ENCODE measurements at regions not wholly inside any gene's neighbourhood (a gene's known extent, or its start where the extent isn't known, plus 50 kb on each side); places are given as distances from the start of the nearest gene placed in this dataset.

GRCh38 chr5:34534523-34535103, 121.5 kb upstream of the RAI14 start:
- no peak overlapping the region for H2AFZ ChIP-seq
- Mint-ChIP-seq H3K9me3 (peaks cover 3% of the 10 kb centered on the region), H3K4me3 (no peak overlapping the region), H3K27ac (no peak overlapping the region), H3K27me3 (ENCODE audit: insufficient read depth, low read depth, poor library complexity) (peaks cover 7% of the 10 kb centered on the region), H3K36me3 (ENCODE audit: low read depth) (peaks cover 5% of the 10 kb centered on the region), H3K4me1 (peaks cover 11% of the 10 kb centered on the region; the same call in 2 of the 3 replicates)
- no peak for DNase-seq (ENCODE audit: low spot score)
- no peak for ATAC-seq
- no peak overlapping the region for H3K4me2 ChIP-seq
- H3K27me3 ChIP-seq (ENCODE audit: insufficient read depth) = no peaks in the 10 kb centered on the region
- no peaks in the 10 kb centered on the region for H3K79me2 ChIP-seq (replicated peaks; ENCODE audit: insufficient read depth)
- no peaks in the 10 kb centered on the region for H4K20me1 ChIP-seq (replicated peaks; ENCODE audit: insufficient read depth)
- no peak overlapping the region for H3K4me3 ChIP-seq
- H3F3A ChIP-seq (replicated peaks; ENCODE audit: low read depth) = no peaks in the 10 kb centered on the region
- no peaks in the 10 kb centered on the region for H3K9me2 ChIP-seq (ENCODE audit: insufficient read depth)
- no peak for TF ChIP-seq STAT1 (IDR thresholded peaks at IDR 0.05; ENCODE audit: unreplicated experiment)
- no peak for TF ChIP-seq ETS1 (IDR thresholded peaks at IDR 0.05)
- no peak for TF ChIP-seq ZNF462 (CRISPR knock-in tag; IDR thresholded peaks at IDR 0.05)
- no peak for TF ChIP-seq EZH2 (IDR thresholded peaks at IDR 0.05; ENCODE audit: low read depth, unreplicated experiment)
- no peak for TF ChIP-seq REST (IDR thresholded peaks at IDR 0.05; ENCODE audit: unreplicated experiment)
- TF ChIP-seq CTCF (conservative IDR thresholded peaks at IDR 0.05; ENCODE audit: low read depth in 2 of 2) = no peak
- TF ChIP-seq ZNF114 (CRISPR knock-in tag; IDR thresholded peaks at IDR 0.05) = no peak
- no peak for TF ChIP-seq EZH2phosphoT487 (IDR thresholded peaks at IDR 0.05; ENCODE audit: unreplicated experiment)
- no peak for TF ChIP-seq ZNF331 (CRISPR knock-in tag; IDR thresholded peaks at IDR 0.05; ENCODE audit: low read depth)
- no peak for TF ChIP-seq NANOG (IDR thresholded peaks at IDR 0.05; ENCODE audit: borderline replicate concordance)
- TF ChIP-seq CREB1 (CRISPR knock-in tag; IDR thresholded peaks at IDR 0.05; ENCODE audit: low read depth) = no peak
- no peak for TF ChIP-seq JUNB (IDR thresholded peaks at IDR 0.05; ENCODE audit: unreplicated experiment)
- H3K36me3 ChIP-seq (ENCODE audit: insufficient read depth) = no peaks in the 10 kb centered on the region
- no peak overlapping the region for H3K27ac ChIP-seq (ENCODE audit: low read depth)
- peaks cover 13% of the 10 kb centered on the region for H3K4me1 ChIP-seq (ENCODE audit: insufficient read depth)

All from GM23338 (cell line).